ENCODE measurements at regions not wholly inside any gene's neighbourhood (a gene's known extent, or its start where the extent isn't known, plus 50 kb on each side); places are given as distances from the start of the nearest gene placed in this dataset.
A peak's percentile ranks its signal among the peaks of the same experiment; 100 is the strongest.

- Histone ChIP-seq H3K23ac (ENCODE audit: insufficient read length) (no peak overlapping the region), H4K91ac (replicated peaks; ENCODE audit: insufficient read length, low read length) (peak overlapping the region; percentile 41), H3K79me2 (ENCODE audit: control insufficient read depth in 1 of 2, insufficient read depth in 2 of 2, low read length in 2 of 2) (no peaks in the 10 kb centered on the region), H3K9ac (replicated peaks in 1 of 4; ENCODE audit: extremely low read depth in 1 of 4, low read depth in 3 of 4, low read length in 3 of 4) (no peak overlapping the region), H3K4me3 (ENCODE audit: extremely low read depth in 1 of 4, insufficient read depth in 2 of 4, low read depth in 3 of 4, low read length in 4 of 4) (no peak overlapping the region), H2AFZ (ENCODE audit: low read length) (no peak overlapping the region), H2BK20ac (ENCODE audit: low read length) (no peak overlapping the region), H3K56ac (replicated peaks; ENCODE audit: insufficient read length, low read depth, low read length) (no peak overlapping the region), H3K27me3 (replicated peaks in 1 of 4; ENCODE audit: control insufficient read depth in 3 of 4, extremely low read depth in 1 of 4, insufficient read depth in 3 of 4, low read length in 3 of 4) (no peaks in the 10 kb centered on the region; a peak in 1 of 7 replicates), H2AK5ac (ENCODE audit: low read depth, low read length) (no peak overlapping the region), H2BK120ac (replicated peaks; ENCODE audit: low read depth, low read length) (no peak overlapping the region), H3K9me3 (ENCODE audit: insufficient read depth in 2 of 2, low read depth in 1 of 2, low read length in 1 of 2) (no peaks in the 10 kb centered on the region), H2BK5ac (ENCODE audit: low read depth, low read length) (no peak overlapping the region), H3K79me1 (ENCODE audit: low read depth, low read length) (no peaks in the 10 kb centered on the region), H2BK12ac (ENCODE audit: low read depth, low read length) (no peak overlapping the region), H3K27ac (ENCODE audit: low read depth, low read length) (no peak overlapping the region), H4K20me1 (replicated peaks in 1 of 2; ENCODE audit: control insufficient read depth in 1 of 2, insufficient read depth in 2 of 2, low read length in 2 of 2) (no peaks in the 10 kb centered on the region), H2BK15ac (ENCODE audit: low read length) (no peak overlapping the region), H3K36me3 (ENCODE audit: control insufficient read depth in 2 of 4, insufficient read depth in 4 of 4, low read length in 3 of 4) (no peaks in the 10 kb centered on the region; a peak in 1 of 8 replicates), H3K4me1 (replicated peaks in 1 of 4; ENCODE audit: control insufficient read depth in 3 of 4, insufficient read depth in 4 of 4, low read length in 3 of 4) (peaks cover 0 to 8% (median 4%) of the 10 kb centered on the region in 4 experiments; a peak in 2 of 7 replicates), H4K8ac (ENCODE audit: extremely low read depth, insufficient read depth, low read length) (no peak overlapping the region), H3K18ac (ENCODE audit: extremely low read depth, low read length) (no peak overlapping the region), H3K4ac (replicated peaks; ENCODE audit: insufficient read length, low read depth, low read length) (no peak overlapping the region), H3K14ac (ENCODE audit: insufficient read length) (no peak overlapping the region), H4K5ac (ENCODE audit: insufficient read length, low read depth, low read length) (no peak overlapping the region), H3K4me2 (ENCODE audit: insufficient read depth in 1 of 2, low read depth in 2 of 2, low read length in 2 of 2) (no peak overlapping the region), H3K23me2 (ENCODE audit: low read depth, low read length) (no peaks in the 10 kb centered on the region)
- 85% methylated on average over 3 of the region's 3 CpGs; no CpG with 5 or more reads in 1 of the 2 experiments for WGBS, 2 experiments (ENCODE audit: extremely low coverage in 1 of 2, insufficient coverage in 1 of 2, insufficient read length in 1 of 2, insufficient replicate concordance in 2 of 2, low coverage in 1 of 2, low lambda C conversion rate in 2 of 2, missing lambda C conversion rate in 1 of 2)
- DNase-seq (ENCODE audit: low read depth in 1 of 2, low spot score in 2 of 2) (peak in 1 of 2 experiments; percentile 26), FAIRE-seq (peak; percentile 60)
- POLR2A ChIA-PET (ENCODE audit: partially characterized antibody): interaction anchor here (1.2 kb wide), 1 partner anchor 12 kb away, joined by 3 read pairs; no protein-coding TSS in a partner anchor
- CTCF ChIA-PET (ENCODE audit: partially characterized antibody): interaction anchor here (1.0 to 2.4 kb wide), 3 partner anchors 13 to 219 kb away, joined by 3 to 7 read pairs (median 4); no protein-coding TSS in a partner anchor
- no peak for TF ChIP-seq SRF (IDR thresholded peaks at IDR 0.05; ENCODE audit: low read depth, low read length)
- no peak for TF ChIP-seq CEBPB (IDR thresholded peaks at IDR 0.05; ENCODE audit: low read depth, low read length)
- TF ChIP-seq POLR2A (IDR thresholded peaks at IDR 0.05; ENCODE audit: control extremely low read depth in 1 of 2, low read depth in 2 of 2, low read length in 2 of 2): no peak
These were observed 70.1 kb upstream of the HECW1 start for GRCh38 chr7:43042302-43042701.

Measured in H1 (cell line).